Gastroesophageal sphincter (tissue), 3 donors: ENCODE measurements at regions not wholly inside any gene's neighbourhood (a gene's known extent, or its start where the extent isn't known, plus 50 kb on each side); places are given as distances from the start of the nearest gene placed in this dataset.

ENCODE experiments used
- EP300 ChIP-seq: sonication (generic); formaldehyde crosslinking; IDR thresholded peaks from one replicate; pipeline ENCODE4 v1.6.1; 2017; ENCODE audit warnings: antibody characterized with exemption, mild to moderate bottlenecking
- POLR2AphosphoS5 ChIP-seq: sonication (generic); formaldehyde crosslinking; IDR thresholded peaks from one replicate; pipeline ENCODE4 v1.6.1; 2017; ENCODE audit warnings: antibody characterized with exemption
- TF ChIP-seq, protein P1 (sequence below), 4 experiments: fragments of 200-600 bp in 2 of 4; fragments of 450-650 bp in 2 of 4; sonication (generic) in 1 of 4; IDR thresholded peaks; one replicate each; pipeline ENCODE4 v1.5.1; 2017 to 2019; ENCODE audit warnings: antibody characterized with exemption in 4 of 4, mild to moderate bottlenecking in 2 of 4, moderate library complexity in 2 of 4

DNA sequence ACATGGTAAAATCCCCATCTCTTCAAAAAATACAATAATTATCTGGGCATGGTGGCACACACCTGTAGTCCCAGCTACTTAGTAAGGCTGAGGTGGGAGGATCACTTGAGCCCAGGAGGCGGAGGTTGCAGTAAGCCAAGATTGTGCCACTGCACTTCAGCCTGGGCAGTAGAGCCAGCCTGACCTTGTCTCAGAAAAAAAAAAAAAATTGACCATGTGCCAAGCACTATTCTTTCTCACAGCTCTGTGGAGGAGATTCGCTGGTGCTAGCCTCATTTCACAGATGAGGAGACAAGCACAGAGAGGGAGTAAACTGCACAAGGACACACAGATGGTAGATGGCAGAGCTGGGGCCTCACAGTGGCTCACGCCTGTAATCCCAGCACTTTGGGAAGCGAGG lies 131.8 kb upstream of the JARID2 start:
- no peak for TF ChIP-seq EP300
- TF ChIP-seq, protein P1, sequence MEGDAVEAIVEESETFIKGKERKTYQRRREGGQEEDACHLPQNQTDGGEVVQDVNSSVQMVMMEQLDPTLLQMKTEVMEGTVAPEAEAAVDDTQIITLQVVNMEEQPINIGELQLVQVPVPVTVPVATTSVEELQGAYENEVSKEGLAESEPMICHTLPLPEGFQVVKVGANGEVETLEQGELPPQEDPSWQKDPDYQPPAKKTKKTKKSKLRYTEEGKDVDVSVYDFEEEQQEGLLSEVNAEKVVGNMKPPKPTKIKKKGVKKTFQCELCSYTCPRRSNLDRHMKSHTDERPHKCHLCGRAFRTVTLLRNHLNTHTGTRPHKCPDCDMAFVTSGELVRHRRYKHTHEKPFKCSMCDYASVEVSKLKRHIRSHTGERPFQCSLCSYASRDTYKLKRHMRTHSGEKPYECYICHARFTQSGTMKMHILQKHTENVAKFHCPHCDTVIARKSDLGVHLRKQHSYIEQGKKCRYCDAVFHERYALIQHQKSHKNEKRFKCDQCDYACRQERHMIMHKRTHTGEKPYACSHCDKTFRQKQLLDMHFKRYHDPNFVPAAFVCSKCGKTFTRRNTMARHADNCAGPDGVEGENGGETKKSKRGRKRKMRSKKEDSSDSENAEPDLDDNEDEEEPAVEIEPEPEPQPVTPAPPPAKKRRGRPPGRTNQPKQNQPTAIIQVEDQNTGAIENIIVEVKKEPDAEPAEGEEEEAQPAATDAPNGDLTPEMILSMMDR (IDR thresholded peaks at IDR 0.05), result no peak
- no peak for TF ChIP-seq POLR2AphosphoS5
